Parathyroid adenoma (tissue), 2 donors: ENCODE measurements at regions not wholly inside any gene's neighbourhood (a gene's known extent, or its start where the extent isn't known, plus 50 kb on each side); places are given as distances from the start of the nearest gene placed in this dataset.

Experiments
- H2AFZ ChIP-seq: fragments of 300-600 bp; sonication (generic); one replicate; pipeline ENCODE4 v1.7.0; 2017; ENCODE audit warnings: antibody characterized with exemption, mild to moderate bottlenecking
- H3K27ac ChIP-seq: fragments of 300-600 bp; sonication (generic); one replicate; pipeline ENCODE4 v1.7.0; 2017
- H3K27me3 ChIP-seq: fragments of 300-600 bp; sonication (generic); one replicate; pipeline ENCODE4 v1.7.0; 2017; ENCODE audit warnings: low read length; ENCODE audit not compliant: control insufficient read depth, insufficient read depth
- H3K36me3 ChIP-seq: fragments of 300-600 bp; sonication (generic); one replicate; pipeline ENCODE4 v1.7.0; 2017; ENCODE audit warnings: low read length; ENCODE audit not compliant: control insufficient read depth, insufficient read depth
- H3K4me1 ChIP-seq: fragments of 300-600 bp; sonication (generic); one replicate; pipeline ENCODE4 v1.7.0; 2017; ENCODE audit warnings: control low read depth
- H3K4me2 ChIP-seq: fragments of 300-600 bp; sonication (generic); one replicate; pipeline ENCODE4 v1.7.0; 2017; ENCODE audit warnings: low read length
- H3K4me3 ChIP-seq: fragments of 300-600 bp; sonication (generic); one replicate; pipeline ENCODE4 v1.7.0; 2017; ENCODE audit warnings: low read depth, low read length
- H3K79me2 ChIP-seq: fragments of 300-600 bp; sonication (generic); one replicate; pipeline ENCODE4 v1.7.0; 2017; ENCODE audit warnings: control low read depth
- H3K9ac ChIP-seq: fragments of 300-600 bp; sonication (generic); one replicate; pipeline ENCODE4 v1.7.0; 2017; ENCODE audit warnings: mild to moderate bottlenecking
- H3K9me3 ChIP-seq: fragments of 300-600 bp; sonication (generic); one replicate; pipeline ENCODE4 v1.7.0; 2017; ENCODE audit warnings: low read length; ENCODE audit not compliant: control insufficient read depth
- CTCF ChIP-seq: fragments of 300-600 bp; sonication (generic); IDR thresholded peaks from one replicate; pipeline ENCODE4 v1.7.0; 2017; ENCODE audit warnings: antibody characterized with exemption, mild to moderate bottlenecking
- donor health status: primary hyperparathyroidism.

GRCh38 chr11:45035413-45035812, 84.7 kb upstream of the TP53I11 start:
- Histone ChIP-seq H3K4me3 (no peak overlapping the region), H3K79me2 (no peaks in the 10 kb centered on the region), H3K9me3 (no peaks in the 10 kb centered on the region), H3K27me3 (no peaks in the 10 kb centered on the region), H3K36me3 (no peaks in the 10 kb centered on the region), H3K4me1 (no peaks in the 10 kb centered on the region), H2AFZ (no peak overlapping the region), H3K4me2 (no peak overlapping the region), H3K9ac (no peak overlapping the region), H3K27ac (no peak overlapping the region)
- TF ChIP-seq CTCF, result no peak

DNA sequence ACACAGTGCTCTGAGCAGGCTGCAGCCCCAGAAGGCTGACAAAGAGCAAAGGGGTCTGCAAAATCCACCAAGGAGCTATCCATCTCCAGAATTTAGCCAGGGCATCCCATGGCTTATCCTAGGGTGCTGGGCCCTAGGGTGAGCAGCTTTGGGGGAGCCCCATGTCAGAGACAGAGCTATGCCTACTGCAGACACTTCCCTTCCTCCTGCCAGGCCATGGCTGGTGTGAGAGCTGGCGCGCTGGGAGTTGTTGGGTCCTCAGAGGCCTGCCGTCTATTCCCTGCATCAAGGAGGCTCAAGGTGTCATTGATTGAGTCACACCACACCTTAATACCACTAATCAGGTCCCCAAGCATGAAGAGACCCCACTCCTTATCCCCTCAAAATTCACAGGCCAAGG, 85.3 kb upstream of the TP53I11 start:
- H3K36me3 ChIP-seq, result no peaks in the 10 kb centered on the region
- H3K79me2 ChIP-seq, result no peaks in the 10 kb centered on the region
- no peak overlapping the region for H3K9ac ChIP-seq
- no peaks in the 10 kb centered on the region for H3K4me1 ChIP-seq
- H3K9me3 ChIP-seq, result no peaks in the 10 kb centered on the region
- H3K4me2 ChIP-seq, result no peak overlapping the region
- H3K27me3 ChIP-seq, result no peaks in the 10 kb centered on the region
- no peak overlapping the region for H2AFZ ChIP-seq
- no peak for TF ChIP-seq CTCF
- H3K27ac ChIP-seq, result no peak overlapping the region
- no peak overlapping the region for H3K4me3 ChIP-seq

GRCh38 chr11:45036733-45037132, 86.0 kb upstream of the TP53I11 start:
- no peak overlapping the region for H2AFZ ChIP-seq
- TF ChIP-seq CTCF, result no peak
- no peaks in the 10 kb centered on the region for H3K9me3 ChIP-seq
- no peaks in the 10 kb centered on the region for H3K79me2 ChIP-seq
- no peaks in the 10 kb centered on the region for H3K36me3 ChIP-seq
- no peaks in the 10 kb centered on the region for H3K4me1 ChIP-seq
- no peak overlapping the region for H3K4me2 ChIP-seq
- no peak overlapping the region for H3K4me3 ChIP-seq
- H3K27me3 ChIP-seq, result no peaks in the 10 kb centered on the region
- H3K27ac ChIP-seq, result no peak overlapping the region
- no peak overlapping the region for H3K9ac ChIP-seq

GRCh38 chr11:45037434-45038005, 86.8 kb upstream of the TP53I11 start:
- no peak overlapping the region for H3K4me3 ChIP-seq
- no peak overlapping the region for H3K4me2 ChIP-seq
- H3K36me3 ChIP-seq, result no peaks in the 10 kb centered on the region
- H2AFZ ChIP-seq, result no peak overlapping the region
- no peaks in the 10 kb centered on the region for H3K79me2 ChIP-seq
- H3K4me1 ChIP-seq, result no peaks in the 10 kb centered on the region
- no peaks in the 10 kb centered on the region for H3K27me3 ChIP-seq
- no peaks in the 10 kb centered on the region for H3K9me3 ChIP-seq
- TF ChIP-seq CTCF, result no peak
- H3K9ac ChIP-seq, result no peak overlapping the region
- H3K27ac ChIP-seq, result no peak overlapping the region

GRCh38 chr11:45038923-45039322, 88.2 kb upstream of the TP53I11 start:
- H2AFZ ChIP-seq, result no peak overlapping the region

More at GRCh38 chr11:45038923-45039322, 88.2 kb upstream of the TP53I11 start:
- H3K36me3 ChIP-seq, result no peaks in the 10 kb centered on the region
- H3K4me2 ChIP-seq, result no peak overlapping the region
- H3K27me3 ChIP-seq, result no peaks in the 10 kb centered on the region
- no peak overlapping the region for H3K9ac ChIP-seq
- H3K4me1 ChIP-seq, result no peaks in the 10 kb centered on the region
- H3K9me3 ChIP-seq, result no peaks in the 10 kb centered on the region
- TF ChIP-seq CTCF, result no peak
- H3K79me2 ChIP-seq, result no peaks in the 10 kb centered on the region
- no peak overlapping the region for H3K4me3 ChIP-seq
- no peak overlapping the region for H3K27ac ChIP-seq
